HFFc6 (cell line): ENCODE measurements at regions not wholly inside any gene's neighbourhood (a gene's known extent, or its start where the extent isn't known, plus 50 kb on each side); places are given as distances from the start of the nearest gene placed in this dataset.

Experiments used
- DNase-seq: peaks from one replicate; pipeline ENCODE4 v3.0.0-alpha.2; 2018
- H3K27ac Mint-ChIP-seq: 2 replicates; pipeline ENCODE4 v1.8.0; 2020; ENCODE audit warnings: mild to moderate bottlenecking, mixed read lengths
- H3K27me3 Mint-ChIP-seq: 2 replicates; pipeline ENCODE4 v1.8.0; 2021; ENCODE audit warnings: mild to moderate bottlenecking, moderate library complexity, mixed read lengths; ENCODE audit not compliant: insufficient read depth
- H3K36me3 Mint-ChIP-seq: 2 replicates; pipeline ENCODE4 v1.8.0; 2021; ENCODE audit warnings: low read depth, mixed read lengths
- H3K4me1 Mint-ChIP-seq: 2 replicates; pipeline ENCODE4 v1.8.0; 2020; ENCODE audit warnings: low read depth, mixed read lengths
- H3K4me3 Mint-ChIP-seq: 2 replicates; pipeline ENCODE4 v1.8.0; 2020; ENCODE audit warnings: mild to moderate bottlenecking, moderate library complexity, mixed read lengths
- H3K9me3 Mint-ChIP-seq: 2 replicates; pipeline ENCODE4 v1.8.0; 2020; ENCODE audit warnings: mild to moderate bottlenecking, mixed read lengths
- CTCF ChIP-seq: fragments of 200-600 bp; sonication (generic); IDR thresholded peaks from 2 replicates; pipeline ENCODE4 v1.5.0; 2021; ENCODE audit warnings: antibody characterized with exemption, mild to moderate bottlenecking

GRCh38 chr2:235146871-235147565 lies 195.2 kb downstream of the SH3BP4 start:
- Mint-ChIP-seq H3K27ac (no peak overlapping the region), H3K9me3 (no peaks in the 10 kb centered on the region), H3K36me3 (no peaks in the 10 kb centered on the region), H3K27me3 (peaks cover 25% of the 10 kb centered on the region), H3K4me3 (no peak overlapping the region), H3K4me1 (no peaks in the 10 kb centered on the region)
- no peak for TF ChIP-seq CTCF
- no peak for DNase-seq

- Mint-ChIP-seq H3K9me3 (no peaks in the 10 kb centered on the region), H3K4me1 (no peaks in the 10 kb centered on the region), H3K36me3 (no peaks in the 10 kb centered on the region), H3K27me3 (peaks cover 26% of the 10 kb centered on the region), H3K4me3 (no peak overlapping the region), H3K27ac (no peak overlapping the region)
- no peak for DNase-seq
- no peak for TF ChIP-seq CTCF
Measured at GRCh38 chr2:235148201-235149170, 196.7 kb downstream of the SH3BP4 start.

- TF ChIP-seq CTCF = no peak
- H3K27me3 Mint-ChIP-seq = peaks cover 19% of the 10 kb centered on the region
- H3K9me3 Mint-ChIP-seq = no peaks in the 10 kb centered on the region
- no peak for DNase-seq
- H3K4me3 Mint-ChIP-seq = no peak overlapping the region
- no peaks in the 10 kb centered on the region for H3K36me3 Mint-ChIP-seq
- H3K4me1 Mint-ChIP-seq = no peaks in the 10 kb centered on the region
- no peak overlapping the region for H3K27ac Mint-ChIP-seq
Measured at GRCh38 chr2:235149240-235149659, 197.4 kb downstream of the SH3BP4 start.

GRCh38 chr2:235149736-235150135 lies 197.9 kb downstream of the SH3BP4 start:
- no peaks in the 10 kb centered on the region for H3K36me3 Mint-ChIP-seq
- DNase-seq = no peak
- TF ChIP-seq CTCF = no peak
- H3K4me1 Mint-ChIP-seq = no peaks in the 10 kb centered on the region
- H3K27ac Mint-ChIP-seq = no peak overlapping the region
- no peak overlapping the region for H3K4me3 Mint-ChIP-seq
- peaks cover 21% of the 10 kb centered on the region for H3K27me3 Mint-ChIP-seq
- H3K9me3 Mint-ChIP-seq = no peaks in the 10 kb centered on the region

- no peak overlapping the region for H3K27ac Mint-ChIP-seq
- DNase-seq = no peak
- H3K4me3 Mint-ChIP-seq = no peak overlapping the region
- no peaks in the 10 kb centered on the region for H3K4me1 Mint-ChIP-seq
- no peaks in the 10 kb centered on the region for H3K36me3 Mint-ChIP-seq
- peaks cover 21% of the 10 kb centered on the region for H3K27me3 Mint-ChIP-seq
- H3K9me3 Mint-ChIP-seq = no peaks in the 10 kb centered on the region
- no peak for TF ChIP-seq CTCF
Measured at GRCh38 chr2:235151152-235151551, 199.3 kb downstream of the SH3BP4 start.
